BE2C (cell line): ENCODE measurements at regions not wholly inside any gene's neighbourhood (a gene's known extent, or its start where the extent isn't known, plus 50 kb on each side); places are given as distances from the start of the nearest gene placed in this dataset.

Experiments used
- DNase-seq: peaks from one replicate; pipeline ENCODE4 v3.0.0-alpha.2; 2020
- H3K27me3 ChIP-seq: fragments of 250-450 bp; sonication (Bioruptor Pico); 2 replicates; pipeline ENCODE4 v1.5.1; 2020; ENCODE audit warnings: mild to moderate bottlenecking
- H3K36me3 ChIP-seq: fragments of 250-450 bp; sonication (Bioruptor Pico); 2 replicates; pipeline ENCODE4 v1.5.1; 2020; ENCODE audit warnings: mild to moderate bottlenecking
- H3K4me1 ChIP-seq: fragments of 250-450 bp; sonication (Bioruptor Pico); 2 replicates; pipeline ENCODE4 v1.5.1; 2020
- H3K4me3 ChIP-seq: 2 replicates; pipeline ENCODE4 v1.5.1; 2011; ENCODE audit warnings: low read depth, low read length
- H3K9me3 ChIP-seq: fragments of 250-450 bp; sonication (Bioruptor Pico); 2 replicates; pipeline ENCODE4 v1.5.1; 2020
- TF ChIP-seq, protein P1 (sequence below): IDR thresholded peaks from 2 replicates; pipeline ENCODE4 v1.5.1; 2012; ENCODE audit warnings: mild to moderate bottlenecking, low read depth, low read length

DNA sequence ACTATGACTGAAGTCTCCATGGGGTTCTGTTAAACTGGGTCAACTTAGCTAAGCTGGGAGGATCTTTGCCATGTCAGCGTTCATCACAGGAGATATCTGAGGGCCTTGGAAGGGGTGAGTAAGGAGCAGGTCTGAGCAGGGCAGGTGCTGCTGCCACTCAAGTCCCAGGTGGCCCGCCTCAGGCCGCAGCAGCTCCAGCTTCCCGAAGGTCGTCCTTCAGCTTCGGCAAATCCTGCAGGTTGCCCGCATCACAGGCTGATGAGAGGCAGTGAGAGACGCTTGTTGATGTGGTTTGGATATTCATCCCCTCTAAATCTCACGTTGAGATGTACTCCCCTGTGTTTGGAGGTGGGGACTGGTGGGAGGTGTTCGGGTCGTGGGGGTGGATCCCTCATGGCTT lies 166.6 kb downstream of the VAPA start:
- H3K9me3 ChIP-seq = no peaks in the 10 kb centered on the region

DNA sequence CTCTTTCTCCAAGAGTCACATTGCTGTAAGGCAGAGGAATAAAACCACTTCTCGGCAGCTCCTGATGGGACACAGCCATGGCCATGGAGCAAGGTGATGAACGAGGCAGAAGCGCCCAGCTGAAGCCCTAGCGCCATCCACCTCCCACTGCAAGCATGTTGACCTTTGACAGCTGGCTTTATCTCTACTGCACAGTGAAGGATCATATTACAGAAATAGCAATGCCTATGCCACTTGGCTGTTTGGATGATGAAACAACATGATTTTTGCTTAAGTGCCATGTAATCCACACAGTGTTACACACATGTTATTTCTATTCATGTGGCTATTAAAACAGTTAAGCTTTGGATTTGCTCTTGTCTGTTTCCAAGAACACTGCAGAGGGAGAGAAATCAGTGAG lies 167.7 kb downstream of the VAPA start:
- no peaks in the 10 kb centered on the region for H3K27me3 ChIP-seq
- H3K4me3 ChIP-seq = no peak overlapping the region
- DNase-seq = no peak
- no peaks in the 10 kb centered on the region for H3K36me3 ChIP-seq
- no peaks in the 10 kb centered on the region for H3K4me1 ChIP-seq
- no peaks in the 10 kb centered on the region for H3K9me3 ChIP-seq
- TF ChIP-seq, protein P1, sequence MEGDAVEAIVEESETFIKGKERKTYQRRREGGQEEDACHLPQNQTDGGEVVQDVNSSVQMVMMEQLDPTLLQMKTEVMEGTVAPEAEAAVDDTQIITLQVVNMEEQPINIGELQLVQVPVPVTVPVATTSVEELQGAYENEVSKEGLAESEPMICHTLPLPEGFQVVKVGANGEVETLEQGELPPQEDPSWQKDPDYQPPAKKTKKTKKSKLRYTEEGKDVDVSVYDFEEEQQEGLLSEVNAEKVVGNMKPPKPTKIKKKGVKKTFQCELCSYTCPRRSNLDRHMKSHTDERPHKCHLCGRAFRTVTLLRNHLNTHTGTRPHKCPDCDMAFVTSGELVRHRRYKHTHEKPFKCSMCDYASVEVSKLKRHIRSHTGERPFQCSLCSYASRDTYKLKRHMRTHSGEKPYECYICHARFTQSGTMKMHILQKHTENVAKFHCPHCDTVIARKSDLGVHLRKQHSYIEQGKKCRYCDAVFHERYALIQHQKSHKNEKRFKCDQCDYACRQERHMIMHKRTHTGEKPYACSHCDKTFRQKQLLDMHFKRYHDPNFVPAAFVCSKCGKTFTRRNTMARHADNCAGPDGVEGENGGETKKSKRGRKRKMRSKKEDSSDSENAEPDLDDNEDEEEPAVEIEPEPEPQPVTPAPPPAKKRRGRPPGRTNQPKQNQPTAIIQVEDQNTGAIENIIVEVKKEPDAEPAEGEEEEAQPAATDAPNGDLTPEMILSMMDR = no peak

More for the DNA sequence above, 166.6 kb downstream of the VAPA start:
- Histone ChIP-seq H3K4me1 (no peaks in the 10 kb centered on the region), H3K27me3 (no peaks in the 10 kb centered on the region), H3K36me3 (no peaks in the 10 kb centered on the region), H3K4me3 (no peak overlapping the region)
- DNase-seq = no peak
- TF ChIP-seq, protein P1 = no peak

DNA sequence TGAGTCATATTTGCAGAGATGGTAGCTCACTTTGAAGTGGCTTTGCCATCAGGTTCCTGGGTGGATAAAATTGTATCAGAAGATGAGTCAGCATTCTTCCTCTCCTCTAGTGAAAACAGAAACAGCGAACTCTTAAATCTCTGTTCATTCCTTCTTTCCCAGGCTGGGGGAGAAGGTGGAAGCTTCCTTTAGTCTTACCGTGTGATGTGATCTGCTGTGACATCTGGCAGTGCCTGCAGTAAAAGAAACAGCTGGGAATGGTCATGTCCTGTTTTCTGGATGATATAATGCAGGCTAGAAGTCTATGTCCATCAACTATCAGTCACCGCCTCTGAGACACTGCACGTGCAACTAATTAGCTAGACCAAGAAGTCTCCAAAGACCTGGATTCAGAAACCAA lies 171.6 kb downstream of the VAPA start:
- Histone ChIP-seq H3K27me3 (no peaks in the 10 kb centered on the region), H3K9me3 (no peaks in the 10 kb centered on the region), H3K36me3 (no peaks in the 10 kb centered on the region), H3K4me1 (no peaks in the 10 kb centered on the region), H3K4me3 (no peak overlapping the region)
- no peak for DNase-seq
- TF ChIP-seq, protein P1 = no peak

DNA sequence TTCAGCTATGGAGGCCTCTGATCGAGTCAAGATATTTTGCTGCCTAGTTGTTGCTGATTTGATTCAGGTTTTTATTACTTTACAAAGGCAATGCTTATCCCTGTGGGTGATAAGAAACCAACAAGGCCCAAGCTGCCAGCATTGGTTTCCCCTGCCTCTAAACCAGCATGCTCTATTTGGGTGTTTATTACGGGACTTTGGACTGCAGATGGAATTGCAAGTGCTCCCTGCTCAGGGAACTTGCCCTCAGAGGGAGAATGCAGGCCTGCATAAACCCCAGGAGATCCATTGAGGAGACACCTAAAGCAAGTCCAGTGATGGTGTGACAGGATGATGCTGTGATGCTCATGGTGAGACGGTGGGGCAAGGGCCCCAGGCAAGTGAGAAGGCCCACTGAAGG lies 172.1 kb downstream of the VAPA start:
- H3K9me3 ChIP-seq = no peaks in the 10 kb centered on the region
- H3K4me1 ChIP-seq = no peaks in the 10 kb centered on the region
- no peaks in the 10 kb centered on the region for H3K27me3 ChIP-seq
- no peaks in the 10 kb centered on the region for H3K36me3 ChIP-seq
- TF ChIP-seq, protein P1 = no peak
- no peak for DNase-seq
- no peak overlapping the region for H3K4me3 ChIP-seq

DNA sequence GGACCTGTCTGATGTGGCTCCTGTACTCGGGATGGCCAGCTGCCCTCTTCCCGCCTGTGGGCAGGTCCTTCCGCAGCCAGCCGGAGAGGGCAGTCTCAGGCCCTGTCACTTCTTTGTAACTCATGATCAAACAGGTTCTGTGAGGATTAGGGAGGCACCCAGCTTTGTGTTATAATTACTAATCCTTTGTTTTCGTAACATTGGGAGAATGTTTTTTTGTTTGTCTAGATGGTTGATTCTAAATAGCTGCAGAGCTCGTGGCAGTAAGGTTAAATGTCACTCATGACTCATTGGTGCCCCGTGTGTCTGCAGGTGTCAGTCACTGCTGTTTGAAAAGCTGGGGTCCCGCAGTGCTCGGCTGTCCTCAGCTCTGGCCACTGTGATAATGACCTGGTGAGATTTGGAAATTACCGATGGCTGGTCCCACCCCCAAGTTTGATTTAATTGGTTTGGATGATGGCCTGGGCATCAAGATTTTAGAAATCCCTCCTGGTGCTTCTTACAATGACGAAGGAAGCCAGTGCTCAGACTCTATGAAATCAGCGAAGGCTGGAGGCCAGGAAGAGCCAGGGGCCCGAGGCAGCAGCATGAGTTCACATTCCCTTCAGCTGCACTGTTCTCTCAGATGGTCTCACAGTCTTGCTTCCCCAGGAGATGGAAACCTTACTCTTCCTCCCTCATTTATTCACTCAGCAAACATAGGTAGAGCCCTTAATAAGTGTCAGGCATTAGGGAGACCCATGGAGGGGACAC lies 172.8 kb downstream of the VAPA start:
- TF ChIP-seq, protein P1 = no peak
- DNase-seq = no peak

DNA sequence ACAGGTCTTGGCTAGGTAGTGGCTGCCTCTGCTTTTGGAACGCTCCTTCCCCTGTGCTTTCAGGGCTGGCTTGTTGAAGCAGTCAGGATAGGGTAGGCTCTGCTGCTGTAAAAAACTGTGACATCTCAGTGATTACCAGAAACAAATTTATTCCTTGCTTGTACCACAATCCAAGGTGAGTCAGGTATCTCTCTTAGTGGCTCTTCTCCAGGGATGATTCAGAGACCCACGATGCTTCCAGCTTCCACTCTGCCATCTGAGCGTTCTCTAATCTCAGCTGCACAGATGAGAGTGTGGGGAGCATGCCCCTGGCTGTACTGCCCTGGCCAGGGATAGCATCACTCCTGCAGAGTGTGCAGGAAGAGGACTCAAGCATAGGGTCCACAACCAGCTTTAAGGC lies 174.9 kb downstream of the VAPA start:
- no peaks in the 10 kb centered on the region for H3K27me3 ChIP-seq
- no peaks in the 10 kb centered on the region for H3K36me3 ChIP-seq
- H3K9me3 ChIP-seq = no peaks in the 10 kb centered on the region
- TF ChIP-seq, protein P1 = no peak
- no peaks in the 10 kb centered on the region for H3K4me1 ChIP-seq
- no peak overlapping the region for H3K4me3 ChIP-seq
- no peak for DNase-seq

More for the DNA sequence above, 172.8 kb downstream of the VAPA start:
- Histone ChIP-seq H3K9me3 (no peaks in the 10 kb centered on the region), H3K36me3 (no peaks in the 10 kb centered on the region), H3K27me3 (no peaks in the 10 kb centered on the region), H3K4me3 (no peak overlapping the region), H3K4me1 (no peaks in the 10 kb centered on the region)
